ENCODE measurements at regions not wholly inside any gene's neighbourhood (a gene's known extent, or its start where the extent isn't known, plus 50 kb on each side); places are given as distances from the start of the nearest gene placed in this dataset.
"Not testable (repeated sequence)": the region's sequence is repeated elsewhere in the genome, so short reads cannot be mapped to it uniquely, and the experiment has no call there.

DNA sequence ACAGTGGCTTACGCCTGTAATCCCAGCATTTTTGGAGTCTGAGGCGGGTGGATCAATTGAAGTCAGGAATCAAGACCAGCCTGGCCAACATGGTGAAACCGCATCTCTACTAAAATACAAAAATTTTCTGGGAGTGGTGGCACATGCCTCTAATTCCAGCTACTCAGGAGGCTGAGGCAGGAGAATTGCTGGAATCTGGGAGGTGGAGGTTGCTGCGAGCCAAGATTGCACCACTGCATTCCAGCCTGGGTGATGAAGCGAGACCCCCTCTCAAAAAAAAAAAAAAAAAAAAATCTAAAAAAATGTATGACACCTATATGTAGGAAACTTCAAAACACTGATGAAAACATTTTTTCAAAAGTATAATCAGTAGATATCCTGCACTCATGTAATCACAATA lies 242.7 kb upstream of the CHORDC1 start:
- no peaks in the 10 kb centered on the region for H3K36me3 ChIP-seq (ENCODE audit: control insufficient read depth, insufficient read depth, low read length)
- peaks cover 3% of the 10 kb centered on the region; the same call in 1 of the 2 replicates for H3K4me1 ChIP-seq (ENCODE audit: control insufficient read depth, insufficient read depth, low read length)
- no peak overlapping the region for H3K9ac ChIP-seq (ENCODE audit: low read length)
- H3K9me3 ChIP-seq (ENCODE audit: control insufficient read depth, insufficient read depth, low read depth, low read length) = no peaks in the 10 kb centered on the region
- H3K27ac ChIP-seq (ENCODE audit: low read depth, low read length) = no peak overlapping the region
- H3K4me3 ChIP-seq (ENCODE audit: low read depth, low read length) = no peak overlapping the region
- no peaks in the 10 kb centered on the region for H3K27me3 ChIP-seq (ENCODE audit: control insufficient read depth, insufficient read depth, low read length)

DNA sequence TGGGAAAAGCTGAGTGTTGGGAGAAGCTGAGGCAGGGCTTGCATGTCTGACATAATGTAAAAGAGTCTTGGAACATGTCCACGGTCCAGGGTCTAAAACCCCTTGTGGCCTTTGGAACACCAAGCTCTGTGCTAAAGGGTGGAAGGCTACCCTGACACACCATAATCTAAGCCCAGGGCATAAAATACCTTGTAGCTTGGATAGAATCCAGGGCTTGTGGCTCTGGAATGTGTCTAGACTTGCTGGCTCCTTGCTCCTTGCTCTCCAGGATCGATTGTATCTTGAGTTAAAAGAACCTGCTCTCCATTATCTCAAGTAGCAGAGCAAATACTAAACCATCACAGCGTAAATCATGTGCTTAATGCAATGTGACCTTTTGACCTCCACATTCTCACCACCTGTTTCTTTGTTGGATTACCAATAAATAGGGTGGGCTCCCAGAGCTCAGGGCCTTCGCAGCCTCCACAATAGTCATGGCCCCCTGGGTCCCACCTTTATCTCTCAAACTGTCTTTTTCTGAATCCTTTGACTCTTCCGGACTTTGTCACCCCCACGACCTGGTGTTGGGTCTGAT lies 232.6 kb upstream of the CHORDC1 start:
- H3K9ac ChIP-seq (ENCODE audit: low read length); H3K9me3 ChIP-seq (ENCODE audit: control insufficient read depth, insufficient read depth, low read depth, low read length); H3K4me3 ChIP-seq (ENCODE audit: low read depth, low read length); H3K36me3 ChIP-seq (ENCODE audit: control insufficient read depth, insufficient read depth, low read length); H3K4me1 ChIP-seq (ENCODE audit: control insufficient read depth, insufficient read depth, low read length); H3K27me3 ChIP-seq (ENCODE audit: control insufficient read depth, insufficient read depth, low read length); H3K27ac ChIP-seq (ENCODE audit: low read depth, low read length): not testable (repeated sequence)

DNA sequence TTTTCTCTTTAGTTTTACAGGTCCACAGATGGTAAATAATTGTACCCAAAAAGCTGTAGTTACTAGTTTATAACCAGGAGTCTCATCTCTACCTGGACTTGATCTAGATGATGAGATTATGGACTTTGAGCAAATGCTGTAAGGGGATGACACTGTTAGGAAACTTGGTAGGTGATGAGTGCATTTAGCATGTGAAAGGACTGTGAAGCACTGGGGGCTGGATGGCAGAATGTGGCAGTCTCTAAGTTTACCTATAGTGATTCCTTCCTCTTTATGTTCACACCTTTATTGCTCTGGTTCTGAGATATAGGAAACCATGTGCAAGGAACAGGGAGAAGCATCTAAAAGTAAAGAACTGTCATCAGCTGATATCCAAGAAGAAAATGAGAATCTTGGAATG lies 230.7 kb upstream of the CHORDC1 start:
- Histone ChIP-seq H3K4me1 (ENCODE audit: control insufficient read depth, insufficient read depth, low read length) (peaks cover 10% of the 10 kb centered on the region), H3K27ac (ENCODE audit: low read depth, low read length) (no peak overlapping the region), H3K27me3 (ENCODE audit: control insufficient read depth, insufficient read depth, low read length) (no peaks in the 10 kb centered on the region), H3K9ac (ENCODE audit: low read length) (no peak overlapping the region), H3K36me3 (ENCODE audit: control insufficient read depth, insufficient read depth, low read length) (no peaks in the 10 kb centered on the region), H3K9me3 (ENCODE audit: control insufficient read depth, insufficient read depth, low read depth, low read length) (no peaks in the 10 kb centered on the region), H3K4me3 (ENCODE audit: low read depth, low read length) (no peak overlapping the region)

DNA sequence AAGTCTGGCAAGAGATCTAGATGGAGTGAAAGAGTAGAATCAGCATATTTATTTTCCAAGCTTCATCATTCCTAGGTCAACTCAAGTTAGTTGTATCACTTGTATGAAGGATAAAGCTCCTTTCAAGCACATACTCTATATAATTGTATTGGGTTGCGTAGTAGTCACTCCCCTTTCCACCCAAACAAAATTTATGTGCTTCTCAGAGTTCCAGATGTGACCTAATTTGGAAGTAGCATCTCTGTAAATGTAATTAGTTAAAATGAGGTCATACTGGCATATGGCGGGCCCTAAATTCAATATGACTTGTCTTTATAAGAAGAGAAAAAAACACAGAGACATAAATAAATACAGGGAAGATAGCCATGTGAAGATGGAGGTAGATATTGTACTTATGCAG lies 226.8 kb upstream of the CHORDC1 start:
- peaks cover 10% of the 10 kb centered on the region for H3K4me1 ChIP-seq (ENCODE audit: control insufficient read depth, insufficient read depth, low read length)
- H3K36me3 ChIP-seq (ENCODE audit: control insufficient read depth, insufficient read depth, low read length) = no peaks in the 10 kb centered on the region
- no peak overlapping the region for H3K4me3 ChIP-seq (ENCODE audit: low read depth, low read length)
- H3K9me3 ChIP-seq (ENCODE audit: control insufficient read depth, insufficient read depth, low read depth, low read length) = no peaks in the 10 kb centered on the region
- H3K27me3 ChIP-seq (ENCODE audit: control insufficient read depth, insufficient read depth, low read length) = no peaks in the 10 kb centered on the region
- no peak overlapping the region for H3K9ac ChIP-seq (ENCODE audit: low read length)
- no peak overlapping the region for H3K27ac ChIP-seq (ENCODE audit: low read depth, low read length)

DNA sequence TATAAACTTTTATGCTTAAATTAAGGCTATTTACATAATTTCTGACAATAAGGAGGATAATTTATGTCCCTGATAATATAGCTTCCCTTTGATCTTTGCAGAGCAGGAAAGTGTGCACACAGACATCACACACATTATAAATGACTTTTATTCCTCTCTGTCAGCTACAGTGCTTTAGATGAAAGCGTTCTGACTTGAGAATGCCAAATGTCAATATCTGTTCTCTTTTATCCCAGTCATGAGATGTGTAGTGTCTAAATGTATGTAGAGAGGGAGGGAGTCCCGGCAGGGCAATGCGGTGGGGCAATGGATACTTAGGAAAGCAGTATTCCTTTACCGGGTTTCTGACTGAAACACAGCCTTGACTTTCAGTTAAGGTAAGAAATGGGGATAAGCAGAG lies 225.4 kb upstream of the CHORDC1 start:
- H3K4me1 ChIP-seq (ENCODE audit: control insufficient read depth, insufficient read depth, low read length) = peaks cover 2% of the 10 kb centered on the region; the same call in 1 of the 2 replicates
- no peaks in the 10 kb centered on the region for H3K9me3 ChIP-seq (ENCODE audit: control insufficient read depth, insufficient read depth, low read depth, low read length)
- H3K9ac ChIP-seq (ENCODE audit: low read length) = no peak overlapping the region
- no peak overlapping the region for H3K27ac ChIP-seq (ENCODE audit: low read depth, low read length)
- no peak overlapping the region for H3K4me3 ChIP-seq (ENCODE audit: low read depth, low read length)
- no peaks in the 10 kb centered on the region for H3K27me3 ChIP-seq (ENCODE audit: control insufficient read depth, insufficient read depth, low read length)
- H3K36me3 ChIP-seq (ENCODE audit: control insufficient read depth, insufficient read depth, low read length) = no peaks in the 10 kb centered on the region

DNA sequence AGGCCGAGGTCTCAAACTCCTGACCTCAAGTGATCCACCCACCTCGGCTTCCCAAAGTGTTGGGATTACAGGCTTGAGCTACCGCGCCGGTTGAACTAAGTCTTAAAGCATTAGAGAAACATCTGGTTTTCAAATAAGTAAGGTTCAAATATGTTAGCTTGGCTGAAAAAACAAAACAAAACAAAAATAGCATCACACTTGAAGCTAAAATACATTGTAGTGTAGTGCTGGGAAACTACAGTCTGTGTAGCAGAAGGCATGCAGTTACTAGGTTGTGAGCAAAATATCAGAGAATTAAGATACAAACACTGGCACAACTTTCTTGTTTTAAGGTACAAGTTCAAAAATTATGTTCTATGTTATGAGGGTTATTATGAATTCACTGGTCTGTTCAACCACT lies 224.8 kb upstream of the CHORDC1 start:
- Histone ChIP-seq H3K36me3 (ENCODE audit: control insufficient read depth, insufficient read depth, low read length) (no peaks in the 10 kb centered on the region), H3K4me3 (ENCODE audit: low read depth, low read length) (no peak overlapping the region), H3K4me1 (ENCODE audit: control insufficient read depth, insufficient read depth, low read length) (no peaks in the 10 kb centered on the region), H3K9ac (ENCODE audit: low read length) (no peak overlapping the region), H3K27ac (ENCODE audit: low read depth, low read length) (no peak overlapping the region), H3K27me3 (ENCODE audit: control insufficient read depth, insufficient read depth, low read length) (no peaks in the 10 kb centered on the region), H3K9me3 (ENCODE audit: control insufficient read depth, insufficient read depth, low read depth, low read length) (no peaks in the 10 kb centered on the region)

- Histone ChIP-seq H3K9ac (ENCODE audit: low read length) (no peak overlapping the region), H3K27ac (ENCODE audit: low read depth, low read length) (no peak overlapping the region)
These were observed 223.4 kb upstream of the CHORDC1 start for GRCh38 chr11:90446207-90446606.

DNA sequence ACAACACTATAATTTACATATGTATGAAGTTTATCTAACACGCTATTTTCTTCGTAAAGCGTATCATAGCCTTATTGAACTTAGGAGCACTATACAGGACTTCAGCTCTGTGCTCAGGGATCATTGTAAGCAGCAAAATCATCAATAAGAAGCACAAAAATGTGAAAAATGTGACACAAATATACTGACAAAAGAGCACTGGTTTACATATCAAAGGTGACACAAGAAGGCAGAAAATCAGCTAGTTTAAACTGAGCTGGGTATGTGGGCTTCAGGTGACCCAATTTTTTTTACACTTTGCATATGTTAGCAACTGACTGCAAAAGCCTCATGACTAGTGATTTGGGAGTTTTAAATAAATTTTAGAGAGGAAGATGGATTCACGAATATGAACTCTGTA lies 215.2 kb upstream of the CHORDC1 start:
- peak overlapping the region; percentile 35 for H3K4me3 ChIP-seq (ENCODE audit: low read depth, low read length)
- H3K27me3 ChIP-seq (ENCODE audit: control insufficient read depth, insufficient read depth, low read length) = no peaks in the 10 kb centered on the region
- H3K9ac ChIP-seq (ENCODE audit: low read length) = peak overlapping the region; percentile 15
- peak overlapping the region; percentile 86 for H3K27ac ChIP-seq (ENCODE audit: low read depth, low read length)
- no peaks in the 10 kb centered on the region for H3K36me3 ChIP-seq (ENCODE audit: control insufficient read depth, insufficient read depth, low read length)
- peaks cover 28% of the 10 kb centered on the region for H3K4me1 ChIP-seq (ENCODE audit: control insufficient read depth, insufficient read depth, low read length)
- H3K9me3 ChIP-seq (ENCODE audit: control insufficient read depth, insufficient read depth, low read depth, low read length) = no peaks in the 10 kb centered on the region

More at GRCh38 chr11:90446207-90446606, 223.4 kb upstream of the CHORDC1 start:
- no peak overlapping the region for H3K4me3 ChIP-seq (ENCODE audit: low read depth, low read length)
- H3K36me3 ChIP-seq (ENCODE audit: control insufficient read depth, insufficient read depth, low read length) = no peaks in the 10 kb centered on the region
- H3K27me3 ChIP-seq (ENCODE audit: control insufficient read depth, insufficient read depth, low read length) = no peaks in the 10 kb centered on the region
- no peaks in the 10 kb centered on the region for H3K4me1 ChIP-seq (ENCODE audit: control insufficient read depth, insufficient read depth, low read length)
- no peaks in the 10 kb centered on the region for H3K9me3 ChIP-seq (ENCODE audit: control insufficient read depth, insufficient read depth, low read depth, low read length)

- Histone ChIP-seq H3K36me3 (ENCODE audit: control insufficient read depth, insufficient read depth, low read length) (no peaks in the 10 kb centered on the region), H3K9ac (ENCODE audit: low read length) (no peak overlapping the region), H3K9me3 (ENCODE audit: control insufficient read depth, insufficient read depth, low read depth, low read length) (no peaks in the 10 kb centered on the region), H3K4me1 (ENCODE audit: control insufficient read depth, insufficient read depth, low read length) (peaks cover 28% of the 10 kb centered on the region), H3K27me3 (ENCODE audit: control insufficient read depth, insufficient read depth, low read length) (no peaks in the 10 kb centered on the region), H3K4me3 (ENCODE audit: low read depth, low read length) (no peak overlapping the region), H3K27ac (ENCODE audit: low read depth, low read length) (no peak overlapping the region)
These were observed 212.0 kb upstream of the CHORDC1 start for GRCh38 chr11:90434858-90435257.

- Histone ChIP-seq H3K27me3 (ENCODE audit: control insufficient read depth, insufficient read depth, low read length) (no peaks in the 10 kb centered on the region), H3K27ac (ENCODE audit: low read depth, low read length) (no peak overlapping the region), H3K36me3 (ENCODE audit: control insufficient read depth, insufficient read depth, low read length) (no peaks in the 10 kb centered on the region), H3K9me3 (ENCODE audit: control insufficient read depth, insufficient read depth, low read depth, low read length) (no peaks in the 10 kb centered on the region), H3K4me1 (ENCODE audit: control insufficient read depth, insufficient read depth, low read length) (no peaks in the 10 kb centered on the region), H3K9ac (ENCODE audit: low read length) (no peak overlapping the region), H3K4me3 (ENCODE audit: low read depth, low read length) (no peak overlapping the region)
These were observed 206.0 kb upstream of the CHORDC1 start for GRCh38 chr11:90428836-90429235.

- no peaks in the 10 kb centered on the region for H3K36me3 ChIP-seq (ENCODE audit: control insufficient read depth, insufficient read depth, low read length)
- no peaks in the 10 kb centered on the region; the same call in 1 of the 2 replicates for H3K4me1 ChIP-seq (ENCODE audit: control insufficient read depth, insufficient read depth, low read length)
- H3K27me3 ChIP-seq (ENCODE audit: control insufficient read depth, insufficient read depth, low read length) = no peaks in the 10 kb centered on the region
- no peaks in the 10 kb centered on the region; the same call in 1 of the 2 replicates for H3K9me3 ChIP-seq (ENCODE audit: control insufficient read depth, insufficient read depth, low read depth, low read length)
- no peak overlapping the region for H3K4me3 ChIP-seq (ENCODE audit: low read depth, low read length)
- H3K9ac ChIP-seq (ENCODE audit: low read length) = no peak overlapping the region
- no peak overlapping the region for H3K27ac ChIP-seq (ENCODE audit: low read depth, low read length)
These were observed 203.6 kb upstream of the CHORDC1 start for GRCh38 chr11:90426442-90426841.
